HCT116 (cell line): ENCODE measurements at regions not wholly inside any gene's neighbourhood (a gene's known extent, or its start where the extent isn't known, plus 50 kb on each side); places are given as distances from the start of the nearest gene placed in this dataset.

Source experiments
- EZH2 ChIP-seq: fragments of 200-600 bp; sonication (generic); IDR thresholded peaks from 2 replicates; pipeline ENCODE4 v1.6.1; 2017; ENCODE audit warnings: antibody characterized with exemption, mixed run types
- POLR2A ChIP-seq: IDR thresholded peaks from 2 replicates; pipeline ENCODE4 v1.7.0; 2011; ENCODE audit warnings: borderline replicate concordance; ENCODE audit not compliant: insufficient read depth, insufficient read length; ENCODE audit errors: extremely low read depth
- POLR2AphosphoS5 ChIP-seq: IDR thresholded peaks from 2 replicates; pipeline ENCODE4 v1.6.1; 2011; ENCODE audit warnings: mild to moderate bottlenecking, low read depth, low read length, moderate library complexity
- SIN3A ChIP-seq: IDR thresholded peaks from 2 replicates; pipeline ENCODE4 v1.6.1; 2012; ENCODE audit warnings: low read depth
- TCF7L2 ChIP-seq: IDR thresholded peaks from 2 replicates; pipeline ENCODE4 v1.7.0; 2011; ENCODE audit warnings: borderline replicate concordance, inconsistent platforms; ENCODE audit not compliant: insufficient read depth, insufficient read length; ENCODE audit errors: extremely low read depth
- ZNF274 ChIP-seq: fragments of 200-500 bp; sonication (Bioruptor generic); IDR thresholded peaks from 2 replicates; pipeline ENCODE4 v1.6.1; 2014; ENCODE audit warnings: mild to moderate bottlenecking, low read depth, low read length, inconsistent platforms
- TF ChIP-seq, protein P1 (sequence below), 3 experiments: fragments of 200-600 bp in 1 of 3; sonication (generic) in 1 of 3; IDR thresholded peaks in 2 of 3; conservative IDR thresholded peaks in 1 of 3; 2 replicates each; pipeline ENCODE4 v1.5.1; 2012 to 2017; ENCODE audit warnings: low read depth in 2 of 3, low read length in 2 of 3, antibody characterized with exemption in 1 of 3, borderline replicate concordance in 1 of 3, control low read depth in 1 of 3, mild to moderate bottlenecking in 1 of 3, mixed read lengths in 1 of 3, mixed run types in 1 of 3, moderate library complexity in 1 of 3; ENCODE audit not compliant: insufficient read depth in 1 of 3
- TF ChIP-seq, protein P2 (sequence below): IDR thresholded peaks from 2 replicates; pipeline ENCODE4 v1.6.1; 2012
- TF ChIP-seq, protein P3 (sequence below): IDR thresholded peaks from 2 replicates; pipeline ENCODE4 v1.6.1; 2011; ENCODE audit warnings: mild to moderate bottlenecking, low read length, moderate library complexity; ENCODE audit not compliant: insufficient replicate concordance; ENCODE audit errors: extremely low read depth
- TF ChIP-seq, protein P4 (sequence below): IDR thresholded peaks from 2 replicates; pipeline ENCODE4 v1.6.1; 2012; ENCODE audit warnings: low read depth

DNA sequence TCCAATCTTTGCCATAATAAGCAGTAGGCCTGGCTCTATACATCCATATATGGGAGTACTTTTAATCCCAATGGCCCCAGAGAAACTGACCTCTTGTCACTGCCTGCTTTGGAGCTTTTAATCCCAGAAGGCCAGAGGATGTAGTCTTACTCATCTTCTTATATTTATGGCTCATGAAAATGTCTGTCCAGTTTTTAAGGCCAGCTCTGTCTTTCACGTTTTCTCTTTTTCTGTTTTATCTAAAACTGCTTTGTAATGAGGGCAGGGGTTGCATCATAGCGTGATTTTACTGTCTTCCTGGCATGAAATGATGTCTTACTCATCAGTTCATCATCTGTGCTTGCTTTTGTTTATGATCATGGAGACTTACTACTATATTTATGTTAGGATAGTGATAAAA, 1094.9 kb downstream of the MAT2B start:
- TF ChIP-seq, protein P1, sequence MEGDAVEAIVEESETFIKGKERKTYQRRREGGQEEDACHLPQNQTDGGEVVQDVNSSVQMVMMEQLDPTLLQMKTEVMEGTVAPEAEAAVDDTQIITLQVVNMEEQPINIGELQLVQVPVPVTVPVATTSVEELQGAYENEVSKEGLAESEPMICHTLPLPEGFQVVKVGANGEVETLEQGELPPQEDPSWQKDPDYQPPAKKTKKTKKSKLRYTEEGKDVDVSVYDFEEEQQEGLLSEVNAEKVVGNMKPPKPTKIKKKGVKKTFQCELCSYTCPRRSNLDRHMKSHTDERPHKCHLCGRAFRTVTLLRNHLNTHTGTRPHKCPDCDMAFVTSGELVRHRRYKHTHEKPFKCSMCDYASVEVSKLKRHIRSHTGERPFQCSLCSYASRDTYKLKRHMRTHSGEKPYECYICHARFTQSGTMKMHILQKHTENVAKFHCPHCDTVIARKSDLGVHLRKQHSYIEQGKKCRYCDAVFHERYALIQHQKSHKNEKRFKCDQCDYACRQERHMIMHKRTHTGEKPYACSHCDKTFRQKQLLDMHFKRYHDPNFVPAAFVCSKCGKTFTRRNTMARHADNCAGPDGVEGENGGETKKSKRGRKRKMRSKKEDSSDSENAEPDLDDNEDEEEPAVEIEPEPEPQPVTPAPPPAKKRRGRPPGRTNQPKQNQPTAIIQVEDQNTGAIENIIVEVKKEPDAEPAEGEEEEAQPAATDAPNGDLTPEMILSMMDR (IDR thresholded peaks at IDR 0.05 in 2 of 3, conservative IDR thresholded peaks at IDR 0.05 in 1 of 3; ENCODE audit: borderline replicate concordance in 1 of 3, insufficient read depth in 1 of 3, low read depth in 2 of 3, low read length in 2 of 3) = no peak
- TF ChIP-seq, protein P2, sequence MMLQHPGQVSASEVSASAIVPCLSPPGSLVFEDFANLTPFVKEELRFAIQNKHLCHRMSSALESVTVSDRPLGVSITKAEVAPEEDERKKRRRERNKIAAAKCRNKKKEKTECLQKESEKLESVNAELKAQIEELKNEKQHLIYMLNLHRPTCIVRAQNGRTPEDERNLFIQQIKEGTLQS = no peak
- TF ChIP-seq EZH2 (no peak), ZNF274 (no peak), SIN3A (no peak), POLR2A (no peak), TCF7L2 (no peak), POLR2AphosphoS5 (no peak)
- TF ChIP-seq, protein P3, sequence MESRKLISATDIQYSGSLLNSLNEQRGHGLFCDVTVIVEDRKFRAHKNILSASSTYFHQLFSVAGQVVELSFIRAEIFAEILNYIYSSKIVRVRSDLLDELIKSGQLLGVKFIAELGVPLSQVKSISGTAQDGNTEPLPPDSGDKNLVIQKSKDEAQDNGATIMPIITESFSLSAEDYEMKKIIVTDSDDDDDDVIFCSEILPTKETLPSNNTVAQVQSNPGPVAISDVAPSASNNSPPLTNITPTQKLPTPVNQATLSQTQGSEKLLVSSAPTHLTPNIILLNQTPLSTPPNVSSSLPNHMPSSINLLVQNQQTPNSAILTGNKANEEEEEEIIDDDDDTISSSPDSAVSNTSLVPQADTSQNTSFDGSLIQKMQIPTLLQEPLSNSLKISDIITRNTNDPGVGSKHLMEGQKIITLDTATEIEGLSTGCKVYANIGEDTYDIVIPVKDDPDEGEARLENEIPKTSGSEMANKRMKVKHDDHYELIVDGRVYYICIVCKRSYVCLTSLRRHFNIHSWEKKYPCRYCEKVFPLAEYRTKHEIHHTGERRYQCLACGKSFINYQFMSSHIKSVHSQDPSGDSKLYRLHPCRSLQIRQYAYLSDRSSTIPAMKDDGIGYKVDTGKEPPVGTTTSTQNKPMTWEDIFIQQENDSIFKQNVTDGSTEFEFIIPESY = no peak
- TF ChIP-seq, protein P4, sequence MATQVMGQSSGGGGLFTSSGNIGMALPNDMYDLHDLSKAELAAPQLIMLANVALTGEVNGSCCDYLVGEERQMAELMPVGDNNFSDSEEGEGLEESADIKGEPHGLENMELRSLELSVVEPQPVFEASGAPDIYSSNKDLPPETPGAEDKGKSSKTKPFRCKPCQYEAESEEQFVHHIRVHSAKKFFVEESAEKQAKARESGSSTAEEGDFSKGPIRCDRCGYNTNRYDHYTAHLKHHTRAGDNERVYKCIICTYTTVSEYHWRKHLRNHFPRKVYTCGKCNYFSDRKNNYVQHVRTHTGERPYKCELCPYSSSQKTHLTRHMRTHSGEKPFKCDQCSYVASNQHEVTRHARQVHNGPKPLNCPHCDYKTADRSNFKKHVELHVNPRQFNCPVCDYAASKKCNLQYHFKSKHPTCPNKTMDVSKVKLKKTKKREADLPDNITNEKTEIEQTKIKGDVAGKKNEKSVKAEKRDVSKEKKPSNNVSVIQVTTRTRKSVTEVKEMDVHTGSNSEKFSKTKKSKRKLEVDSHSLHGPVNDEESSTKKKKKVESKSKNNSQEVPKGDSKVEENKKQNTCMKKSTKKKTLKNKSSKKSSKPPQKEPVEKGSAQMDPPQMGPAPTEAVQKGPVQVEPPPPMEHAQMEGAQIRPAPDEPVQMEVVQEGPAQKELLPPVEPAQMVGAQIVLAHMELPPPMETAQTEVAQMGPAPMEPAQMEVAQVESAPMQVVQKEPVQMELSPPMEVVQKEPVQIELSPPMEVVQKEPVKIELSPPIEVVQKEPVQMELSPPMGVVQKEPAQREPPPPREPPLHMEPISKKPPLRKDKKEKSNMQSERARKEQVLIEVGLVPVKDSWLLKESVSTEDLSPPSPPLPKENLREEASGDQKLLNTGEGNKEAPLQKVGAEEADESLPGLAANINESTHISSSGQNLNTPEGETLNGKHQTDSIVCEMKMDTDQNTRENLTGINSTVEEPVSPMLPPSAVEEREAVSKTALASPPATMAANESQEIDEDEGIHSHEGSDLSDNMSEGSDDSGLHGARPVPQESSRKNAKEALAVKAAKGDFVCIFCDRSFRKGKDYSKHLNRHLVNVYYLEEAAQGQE = no peak
